Small intestine (tissue), 7 donors: ENCODE measurements at regions not wholly inside any gene's neighbourhood (a gene's known extent, or its start where the extent isn't known, plus 50 kb on each side); places are given as distances from the start of the nearest gene placed in this dataset.
A peak's percentile ranks its signal among the peaks of the same experiment; 100 is the strongest.

ENCODE experiments used
- DNase-seq, 2 donors: peaks; one replicate each; pipeline versions ENCODE4 v3.0.0 to v3.0.0-alpha.2; 2013
- FAIRE-seq: peaks from 2 replicates; lab custom pipeline; 2012; peaks lifted over from hg19 to GRCh38; lab: Jason Lieb, UNC
- H3K27ac ChIP-seq, 3 donors: one replicate each; pipeline ENCODE4 v1.5.1; 2013; ENCODE audit warnings: low read length in 2 of 3, mild to moderate bottlenecking in 2 of 3, control low read depth in 1 of 3, inconsistent platforms in 1 of 3, low read depth in 1 of 3, moderate library complexity in 1 of 3
- H3K27me3 ChIP-seq, 3 donors: one replicate each; pipeline ENCODE4 v1.6.1; 2013; ENCODE audit warnings: low read length in 3 of 3, inconsistent platforms in 1 of 3; ENCODE audit not compliant: control insufficient read depth in 3 of 3, insufficient read depth in 3 of 3
- H3K36me3 ChIP-seq, 3 donors: one replicate each; pipeline ENCODE4 v1.6.1; 2013; ENCODE audit warnings: low read length in 3 of 3, inconsistent platforms in 1 of 3, low read depth in 1 of 3, mild to moderate bottlenecking in 1 of 3, moderate library complexity in 1 of 3; ENCODE audit not compliant: control insufficient read depth in 3 of 3, insufficient read depth in 2 of 3
- H3K4me1 ChIP-seq, 3 donors: one replicate each; pipeline ENCODE4 v1.6.1; 2013; ENCODE audit warnings: low read length in 2 of 3, inconsistent platforms in 1 of 3, low read depth in 1 of 3, mild to moderate bottlenecking in 1 of 3, moderate library complexity in 1 of 3; ENCODE audit not compliant: control insufficient read depth in 3 of 3, insufficient read depth in 2 of 3
- H3K4me3 ChIP-seq, 3 donors: one replicate each; pipeline ENCODE4 v1.5.1; 2013; ENCODE audit warnings: low read length in 3 of 3, control low read depth in 1 of 3, inconsistent platforms in 1 of 3, low read depth in 1 of 3, mild to moderate bottlenecking in 1 of 3, moderate library complexity in 1 of 3
- H3K9me3 ChIP-seq, 2 donors: one replicate each; pipeline ENCODE4 v1.6.1; 2013; ENCODE audit warnings: low read depth in 1 of 2, low read length in 1 of 2; ENCODE audit not compliant: control insufficient read depth in 2 of 2, insufficient read depth in 1 of 2
- WGBS, 3 donors: extraction: QIAGEN DNeasy Blood & Tissue Kit; methylation state at CpG; one replicate each; pipeline ENCODE4 v1.1.7; 2013; 5-methylcytosine and 5-hydroxymethylcytosine counted together
- donor health status: healthy with polysubstance abuse.
- donor health status: control.
- donor health status: control.
- donor health status: Bipolar disorder and iron deficiency.
- donor health status: healthy.

DNA sequence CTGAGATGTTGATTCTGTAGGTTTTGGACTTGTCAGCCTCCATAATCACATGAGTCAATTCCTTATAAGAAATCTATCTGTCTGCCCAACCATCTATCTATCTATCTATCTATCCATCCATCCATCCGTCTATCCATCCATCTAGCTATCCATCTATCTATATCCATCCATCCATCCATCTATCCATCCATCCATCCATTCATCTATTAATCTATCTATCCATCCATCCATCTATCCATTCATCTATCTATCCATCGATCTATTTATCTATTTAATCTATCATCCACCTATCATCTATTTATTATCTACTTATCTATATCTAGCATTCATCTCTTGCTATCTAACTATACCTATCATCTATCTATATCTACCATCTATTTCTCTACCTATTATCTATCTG, 357.2 kb upstream of the ZNF507 start:
- H3K36me3 ChIP-seq, result no peaks in the 10 kb centered on the region
- no peak overlapping the region for H3K4me3 ChIP-seq
- no peaks in the 10 kb centered on the region for H3K4me1 ChIP-seq
- FAIRE-seq (no peak), DNase-seq (no peak)
- H3K27me3 ChIP-seq, result no peaks in the 10 kb centered on the region
- WGBS, 3 donors, result 80 to 90% (median 88%) methylated on average over 2 of the region's 2 CpGs
- no peak overlapping the region for H3K27ac ChIP-seq
- H3K9me3 ChIP-seq, result peaks cover 1 to 15% of the 10 kb centered on the region in 2 donors

DNA sequence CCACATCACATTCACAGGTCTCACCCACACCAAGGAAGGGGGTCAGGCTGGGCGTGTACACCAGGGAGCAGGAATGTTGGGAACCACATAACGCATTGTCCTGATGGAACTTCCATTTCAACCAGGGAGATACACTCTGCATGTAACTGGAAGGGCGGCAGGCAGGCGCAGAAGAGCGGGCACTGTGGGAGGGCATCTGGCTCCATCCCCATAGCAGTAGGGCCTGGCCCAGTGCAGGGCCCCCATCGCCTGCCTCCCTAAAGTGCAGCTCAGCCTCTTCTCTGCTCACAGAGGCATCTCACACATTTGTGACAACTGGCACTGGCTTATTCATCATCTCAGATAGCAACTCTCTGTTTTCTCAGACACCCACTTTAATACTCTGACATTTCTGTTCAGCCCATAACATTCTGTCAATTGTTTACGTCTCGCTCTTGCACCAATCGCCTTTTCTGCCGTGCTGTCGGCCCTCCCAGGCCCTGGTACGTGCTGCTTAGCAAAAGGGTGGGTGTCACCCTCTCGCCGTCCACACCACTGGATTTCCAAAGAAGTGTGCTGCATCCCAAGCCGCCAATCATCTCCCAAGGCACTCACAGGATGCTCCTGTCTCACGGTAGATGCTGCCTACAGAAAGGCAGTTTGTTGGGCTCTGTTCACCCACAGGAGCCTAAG, 353.3 kb upstream of the ZNF507 start:
- no peak for DNase-seq
- WGBS, 3 donors, result 85% methylated on average over 16 of the region's 16 CpGs

DNA sequence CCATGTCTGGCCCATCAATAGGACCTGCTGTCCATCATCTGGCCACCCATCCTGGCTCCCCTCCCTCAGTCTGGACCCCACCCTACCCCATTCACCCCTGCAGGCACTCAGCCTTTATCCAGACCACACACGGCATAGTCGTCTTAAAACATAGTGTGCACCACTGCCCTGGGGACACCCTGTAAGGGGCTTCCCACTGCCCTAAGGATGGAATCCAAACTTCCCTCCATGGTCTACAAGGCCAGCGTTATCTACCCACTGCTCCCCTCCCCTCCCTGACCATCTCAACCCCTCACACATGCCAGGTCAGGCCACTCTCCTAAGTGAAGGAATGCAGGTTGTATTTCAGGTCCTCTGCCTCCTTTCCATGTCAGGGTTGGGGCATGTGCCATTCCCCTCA, 352.7 kb upstream of the ZNF507 start:
- WGBS, 3 donors, result 87 to 92% (median 90%) methylated on average over 3 of the region's 3 CpGs
- Histone ChIP-seq H3K9me3 (no peaks in the 10 kb centered on the region), H3K27ac (no peak overlapping the region), H3K4me3 (no peak overlapping the region), H3K27me3 (no peaks in the 10 kb centered on the region), H3K4me1 (no peaks in the 10 kb centered on the region), H3K36me3 (no peaks in the 10 kb centered on the region)
- no peak for DNase-seq
- no peak for FAIRE-seq

More for the DNA sequence above, 353.3 kb upstream of the ZNF507 start:
- no peaks in the 10 kb centered on the region for H3K36me3 ChIP-seq
- no peak overlapping the region for H3K4me3 ChIP-seq
- peaks cover 0 to 1% of the 10 kb centered on the region in 2 donors for H3K9me3 ChIP-seq
- no peak for FAIRE-seq
- H3K27me3 ChIP-seq, result no peaks in the 10 kb centered on the region
- no peak overlapping the region for H3K27ac ChIP-seq
- H3K4me1 ChIP-seq, result no peaks in the 10 kb centered on the region

- H3K27ac ChIP-seq, result no peak overlapping the region
- DNase-seq (no peak), FAIRE-seq (no peak)
- H3K27me3 ChIP-seq, result no peaks in the 10 kb centered on the region
- no peaks in the 10 kb centered on the region for H3K9me3 ChIP-seq
- H3K4me3 ChIP-seq, result no peak overlapping the region
- H3K4me1 ChIP-seq, result no peaks in the 10 kb centered on the region
- H3K36me3 ChIP-seq, result no peaks in the 10 kb centered on the region
Observed at GRCh38 chr19:31995546-31995945, 349.9 kb upstream of the ZNF507 start.

GRCh38 chr19:32010071-32010470, 335.3 kb upstream of the ZNF507 start:
- Histone ChIP-seq H3K27ac (no peak overlapping the region), H3K36me3 (no peaks in the 10 kb centered on the region), H3K4me1 (no peaks in the 10 kb centered on the region), H3K27me3 (no peaks in the 10 kb centered on the region), H3K4me3 (no peak overlapping the region), H3K9me3 (no peaks in the 10 kb centered on the region)
- DNase-seq, result no peak
- no peak for FAIRE-seq
- WGBS, 3 donors, result 83 to 93% (median 85%) methylated on average over 12 of the region's 12 CpGs

DNA sequence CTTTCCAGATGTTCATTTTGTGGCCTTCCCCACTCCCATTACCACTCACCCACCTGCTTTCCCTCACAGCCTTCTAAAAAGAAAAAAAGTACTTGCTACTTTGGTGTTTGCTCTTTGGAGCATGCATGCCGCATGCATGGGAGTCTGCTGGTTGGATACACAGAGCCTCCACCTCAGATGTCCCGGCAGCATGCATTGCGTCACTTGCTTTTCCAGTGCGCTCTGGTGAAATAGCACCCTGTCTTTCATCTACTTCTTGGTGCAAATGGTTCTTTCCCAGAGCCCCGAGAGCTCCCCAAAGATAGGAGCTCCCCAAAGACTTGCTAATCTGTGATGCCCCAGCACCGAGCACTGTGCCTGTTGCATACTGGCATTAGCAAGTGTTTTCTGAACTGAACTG, 333.2 kb upstream of the ZNF507 start:
- Histone ChIP-seq H3K27me3 (no peaks in the 10 kb centered on the region), H3K27ac (no peak overlapping the region), H3K36me3 (no peaks in the 10 kb centered on the region), H3K9me3 (no peaks in the 10 kb centered on the region), H3K4me1 (no peaks in the 10 kb centered on the region), H3K4me3 (no peak overlapping the region)
- FAIRE-seq (no peak), DNase-seq (peak in 1 of 2 donors; percentile 35)
- 15 to 55% (median 43%) methylated on average over 6 of the region's 6 CpGs for WGBS, 3 donors

GRCh38 chr19:32012886-32013631, 332.4 kb upstream of the ZNF507 start:
- 13 to 50% (median 34%) methylated on average over 6 of the region's 6 CpGs for WGBS, 3 donors
- H3K27ac ChIP-seq, result no peak overlapping the region
- no peaks in the 10 kb centered on the region for H3K27me3 ChIP-seq
- H3K4me1 ChIP-seq, result no peaks in the 10 kb centered on the region
- FAIRE-seq (no peak), DNase-seq (peak in 1 of 2 donors; percentile 63)
- no peaks in the 10 kb centered on the region for H3K9me3 ChIP-seq
- H3K36me3 ChIP-seq, result no peaks in the 10 kb centered on the region
- H3K4me3 ChIP-seq, result no peak overlapping the region

- Histone ChIP-seq H3K27ac (no peak overlapping the region), H3K4me1 (no peaks in the 10 kb centered on the region), H3K4me3 (no peak overlapping the region), H3K36me3 (no peaks in the 10 kb centered on the region), H3K27me3 (no peaks in the 10 kb centered on the region), H3K9me3 (no peaks in the 10 kb centered on the region)
- FAIRE-seq (no peak), DNase-seq (no peak)
- WGBS, 3 donors, result 64 to 75% (median 69%) methylated on average over 9 of the region's 9 CpGs
Observed at GRCh38 chr19:32017176-32017953, 328.0 kb upstream of the ZNF507 start.
